ENCODE measurements at regions not wholly inside any gene's neighbourhood (a gene's known extent, or its start where the extent isn't known, plus 50 kb on each side); places are given as distances from the start of the nearest gene placed in this dataset.

DNA sequence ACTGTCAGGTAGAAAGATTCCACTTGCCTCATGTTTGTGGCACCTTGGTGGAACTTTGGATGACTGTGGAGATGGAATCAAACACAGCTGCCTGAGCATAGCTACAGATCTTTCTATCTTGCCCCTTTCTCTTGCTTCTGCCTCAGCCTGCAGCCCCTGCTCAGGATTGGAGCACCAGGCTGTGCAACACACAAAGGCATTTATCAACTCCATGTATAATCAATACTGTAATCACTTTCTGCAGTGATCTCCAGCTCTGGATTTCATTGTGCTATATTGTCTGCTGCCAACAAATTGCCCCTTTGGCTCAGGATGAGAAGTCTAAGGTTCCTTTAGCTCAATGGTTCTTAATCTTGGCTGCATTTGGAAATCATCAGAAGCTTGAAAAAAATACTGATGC lies 86.3 kb upstream of the PRPS1 start:
- no peak overlapping the region for H3K27ac ChIP-seq
- TF ChIP-seq, protein P1, sequence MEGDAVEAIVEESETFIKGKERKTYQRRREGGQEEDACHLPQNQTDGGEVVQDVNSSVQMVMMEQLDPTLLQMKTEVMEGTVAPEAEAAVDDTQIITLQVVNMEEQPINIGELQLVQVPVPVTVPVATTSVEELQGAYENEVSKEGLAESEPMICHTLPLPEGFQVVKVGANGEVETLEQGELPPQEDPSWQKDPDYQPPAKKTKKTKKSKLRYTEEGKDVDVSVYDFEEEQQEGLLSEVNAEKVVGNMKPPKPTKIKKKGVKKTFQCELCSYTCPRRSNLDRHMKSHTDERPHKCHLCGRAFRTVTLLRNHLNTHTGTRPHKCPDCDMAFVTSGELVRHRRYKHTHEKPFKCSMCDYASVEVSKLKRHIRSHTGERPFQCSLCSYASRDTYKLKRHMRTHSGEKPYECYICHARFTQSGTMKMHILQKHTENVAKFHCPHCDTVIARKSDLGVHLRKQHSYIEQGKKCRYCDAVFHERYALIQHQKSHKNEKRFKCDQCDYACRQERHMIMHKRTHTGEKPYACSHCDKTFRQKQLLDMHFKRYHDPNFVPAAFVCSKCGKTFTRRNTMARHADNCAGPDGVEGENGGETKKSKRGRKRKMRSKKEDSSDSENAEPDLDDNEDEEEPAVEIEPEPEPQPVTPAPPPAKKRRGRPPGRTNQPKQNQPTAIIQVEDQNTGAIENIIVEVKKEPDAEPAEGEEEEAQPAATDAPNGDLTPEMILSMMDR (conservative IDR thresholded peaks at IDR 0.05): no peak

- H3K27ac ChIP-seq: no peak overlapping the region
- TF ChIP-seq, protein P1 (conservative IDR thresholded peaks at IDR 0.05): peak; percentile 23; the same call in 1 of the 2 replicates
These were observed 85.8 kb upstream of the PRPS1 start for GRCh38 chrX:107542500-107542899.

DNA sequence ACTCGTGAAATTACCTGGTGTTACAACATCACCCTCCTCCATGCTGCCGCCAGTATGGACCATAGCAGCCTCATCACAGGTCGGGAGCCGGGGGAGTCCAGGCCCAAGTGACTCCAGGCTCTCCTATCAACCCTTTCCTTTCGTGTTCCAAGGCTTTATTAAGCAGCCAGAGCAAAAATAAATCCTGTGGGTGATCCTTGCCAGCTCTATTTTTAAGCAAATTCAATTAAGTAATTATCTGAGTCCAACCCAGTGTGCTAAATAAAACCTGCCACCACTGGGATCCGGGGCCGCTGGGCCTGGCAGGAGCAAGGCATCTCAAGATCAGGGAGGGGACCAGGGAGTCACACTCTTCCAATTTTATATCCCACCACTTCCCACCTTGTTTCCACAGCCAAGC lies 80.7 kb upstream of the PRPS1 start:
- H3K27ac ChIP-seq: no peak overlapping the region
- TF ChIP-seq, protein P1 (conservative IDR thresholded peaks at IDR 0.05): no peak

DNA sequence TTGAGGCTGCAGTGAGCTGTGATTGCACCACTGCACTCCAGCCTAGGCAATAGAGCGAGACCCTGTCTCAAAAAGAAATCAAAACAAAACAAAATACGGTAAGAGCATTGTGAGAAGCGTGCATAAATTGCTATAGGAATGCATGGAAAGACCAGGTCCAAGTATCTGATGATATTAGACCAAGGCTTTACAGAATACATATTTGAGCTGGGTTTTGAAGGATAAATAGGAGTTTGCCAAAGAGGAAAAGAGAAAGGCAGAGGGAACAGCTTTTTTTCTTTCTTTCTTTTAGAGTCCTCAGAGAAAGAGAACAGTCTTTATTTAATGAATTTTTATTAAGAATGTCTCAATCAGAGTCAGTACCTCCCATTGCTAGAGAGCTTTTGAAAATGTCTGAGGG lies 79.5 kb upstream of the PRPS1 start:
- TF ChIP-seq, protein P1 (conservative IDR thresholded peaks at IDR 0.05): no peak
- no peak overlapping the region for H3K27ac ChIP-seq

DNA sequence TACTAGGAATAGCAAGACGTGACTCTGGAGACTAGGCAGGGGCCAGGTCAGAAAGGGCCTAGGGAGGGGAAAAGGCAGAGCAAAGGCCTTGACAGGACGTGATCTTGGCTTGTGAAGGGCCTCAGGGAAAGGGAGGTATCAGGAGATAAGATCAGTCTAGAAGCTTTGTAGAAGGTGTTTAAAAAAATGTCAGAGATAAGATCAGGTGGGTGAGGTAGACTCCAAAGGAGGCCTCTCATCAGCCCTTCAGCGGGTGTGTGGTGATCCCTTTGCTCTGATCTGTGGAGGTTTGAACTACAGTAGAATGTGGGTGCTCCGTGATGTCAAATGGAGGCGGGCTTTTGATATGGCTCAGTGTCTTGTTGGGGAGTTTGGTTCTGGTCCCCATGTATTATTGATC lies 78.8 kb upstream of the PRPS1 start:
- TF ChIP-seq, protein P1 (conservative IDR thresholded peaks at IDR 0.05): no peak
- no peak overlapping the region for H3K27ac ChIP-seq

DNA sequence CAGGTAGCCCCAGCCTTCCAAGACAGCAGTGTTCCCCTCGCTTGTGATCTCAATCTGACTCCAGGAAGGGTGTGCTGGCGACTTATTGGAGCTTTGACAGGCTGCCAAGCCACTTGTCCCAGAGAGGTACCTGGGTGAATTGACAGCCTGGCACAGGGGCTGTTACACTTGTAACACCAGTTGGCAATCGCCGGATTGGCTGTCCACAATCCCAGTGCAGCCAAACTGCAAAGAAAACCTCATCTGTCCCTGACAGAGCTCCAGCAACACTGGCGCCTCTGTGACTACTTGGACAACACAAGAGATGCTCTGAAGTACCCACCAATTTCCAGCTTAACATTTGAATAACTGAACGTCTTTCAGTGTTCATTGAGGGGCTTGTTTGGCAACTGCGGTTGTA lies 76.8 kb upstream of the PRPS1 start:
- TF ChIP-seq, protein P1 (conservative IDR thresholded peaks at IDR 0.05): no peak

GRCh38 chrX:107552930-107553329 lies 75.4 kb upstream of the PRPS1 start:
- no peak overlapping the region for H3K27ac ChIP-seq
- TF ChIP-seq, protein P1 (conservative IDR thresholded peaks at IDR 0.05): no peak

More for the DNA sequence above, 76.8 kb upstream of the PRPS1 start:
- no peak overlapping the region for H3K27ac ChIP-seq

GRCh38 chrX:107556967-107557366 lies 71.3 kb upstream of the PRPS1 start:
- TF ChIP-seq, protein P1 (conservative IDR thresholded peaks at IDR 0.05): no peak
- H3K27ac ChIP-seq: no peak overlapping the region
